ENCODE measurements at regions not wholly inside any gene's neighbourhood (a gene's known extent, or its start where the extent isn't known, plus 50 kb on each side); places are given as distances from the start of the nearest gene placed in this dataset.

DNA sequence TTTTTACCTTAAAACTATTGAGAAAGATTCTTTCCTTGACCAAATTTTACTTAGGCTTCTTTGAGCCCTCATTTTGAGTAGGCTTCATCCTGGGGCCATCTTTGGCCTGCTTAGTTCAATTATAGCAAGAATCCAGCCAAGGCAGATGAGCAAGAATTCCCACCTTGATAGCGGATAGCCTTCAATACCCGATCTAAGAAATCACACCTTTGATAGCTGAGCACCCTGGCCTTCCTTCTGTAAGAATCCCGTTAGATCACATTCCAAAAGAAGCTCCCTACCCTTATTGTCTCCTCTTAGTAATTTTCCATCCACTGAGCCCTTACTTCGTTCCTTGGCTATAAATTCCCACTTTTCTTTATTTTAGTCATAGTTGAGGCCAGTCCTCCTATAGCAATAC is 275.4 kb upstream of the ROBO1 start:
- TF ChIP-seq EP300 (IDR thresholded peaks at IDR 0.05) (no peak), POLR2AphosphoS5 (IDR thresholded peaks at IDR 0.05) (no peak), CTCF (IDR thresholded peaks at IDR 0.05) (no peak), POLR2A (IDR thresholded peaks at IDR 0.05) (no peak)

GRCh38 chr3:80040067-80040466 is 272.3 kb upstream of the ROBO1 start:
- H3K27me3 ChIP-seq: no peaks in the 10 kb centered on the region
- H3K4me1 ChIP-seq: no peaks in the 10 kb centered on the region
- no peak for TF ChIP-seq EP300 (IDR thresholded peaks at IDR 0.05)
- TF ChIP-seq POLR2AphosphoS5 (IDR thresholded peaks at IDR 0.05): no peak
- TF ChIP-seq CTCF (IDR thresholded peaks at IDR 0.05): no peak
- no peak for TF ChIP-seq POLR2A (IDR thresholded peaks at IDR 0.05)
- ATAC-seq: no peak
- no peaks in the 10 kb centered on the region for H3K36me3 ChIP-seq
- no peak overlapping the region for H3K4me3 ChIP-seq
- no peak overlapping the region for H3K27ac ChIP-seq
- WGBS, 2 donors (ENCODE audit: low coverage in 1 of 2): 30 to 63% methylated on average over 2 of the region's 2 CpGs
- H3K9me3 ChIP-seq: no peaks in the 10 kb centered on the region

More for the DNA sequence above, 275.4 kb upstream of the ROBO1 start:
- no peaks in the 10 kb centered on the region for H3K9me3 ChIP-seq
- no peak overlapping the region for H3K27ac ChIP-seq
- no peaks in the 10 kb centered on the region for H3K4me1 ChIP-seq
- no peak for ATAC-seq
- whole genome bisulfite sequencing, 2 donors (ENCODE audit: low coverage in 1 of 2): 76 to 81% methylated on average over 3 to 4 of the region's 4 CpGs
- no peak overlapping the region for H3K4me3 ChIP-seq
- no peaks in the 10 kb centered on the region for H3K36me3 ChIP-seq
- no peaks in the 10 kb centered on the region for H3K27me3 ChIP-seq

- Histone ChIP-seq H3K27ac (no peak overlapping the region), H3K36me3 (no peaks in the 10 kb centered on the region), H3K9me3 (no peaks in the 10 kb centered on the region), H3K27me3 (no peaks in the 10 kb centered on the region), H3K4me3 (no peak overlapping the region), H3K4me1 (no peaks in the 10 kb centered on the region)
- TF ChIP-seq POLR2AphosphoS5 (IDR thresholded peaks at IDR 0.05) (no peak), EP300 (IDR thresholded peaks at IDR 0.05) (no peak), POLR2A (IDR thresholded peaks at IDR 0.05) (no peak), CTCF (IDR thresholded peaks at IDR 0.05) (no peak)
- ATAC-seq: no peak
Measured at GRCh38 chr3:80036176-80036575, 268.4 kb upstream of the ROBO1 start.

DNA sequence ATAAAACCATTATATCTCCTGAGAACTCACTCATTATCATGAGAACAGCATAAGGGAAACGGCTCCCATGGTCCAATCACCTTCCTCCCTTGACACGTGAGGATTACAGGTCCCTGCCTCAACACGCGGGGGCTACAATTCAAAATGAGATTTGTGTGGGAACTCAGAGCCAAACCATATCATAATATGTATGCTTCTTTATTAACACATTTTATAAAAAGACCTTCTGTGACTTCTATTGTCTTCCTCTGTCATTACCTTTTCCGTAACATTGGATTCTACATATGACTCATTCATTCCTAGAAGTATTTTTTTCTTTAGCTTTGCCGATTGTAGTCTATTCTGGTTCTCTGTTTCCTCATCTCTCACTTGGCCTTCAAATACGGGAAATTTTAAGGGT is 267.2 kb upstream of the ROBO1 start:
- Histone ChIP-seq H3K9me3 (no peaks in the 10 kb centered on the region), H3K4me1 (no peaks in the 10 kb centered on the region), H3K27ac (no peak overlapping the region), H3K36me3 (no peaks in the 10 kb centered on the region), H3K4me3 (no peak overlapping the region), H3K27me3 (no peaks in the 10 kb centered on the region)
- 75 to 90% methylated on average over 5 to 7 of the region's 7 CpGs for WGBS, 2 donors (ENCODE audit: low coverage in 1 of 2)
- ATAC-seq: no peak
- no peak for TF ChIP-seq POLR2A (IDR thresholded peaks at IDR 0.05)
- no peak for TF ChIP-seq CTCF (IDR thresholded peaks at IDR 0.05)
- no peak for TF ChIP-seq EP300 (IDR thresholded peaks at IDR 0.05)
- TF ChIP-seq POLR2AphosphoS5 (IDR thresholded peaks at IDR 0.05): no peak

DNA sequence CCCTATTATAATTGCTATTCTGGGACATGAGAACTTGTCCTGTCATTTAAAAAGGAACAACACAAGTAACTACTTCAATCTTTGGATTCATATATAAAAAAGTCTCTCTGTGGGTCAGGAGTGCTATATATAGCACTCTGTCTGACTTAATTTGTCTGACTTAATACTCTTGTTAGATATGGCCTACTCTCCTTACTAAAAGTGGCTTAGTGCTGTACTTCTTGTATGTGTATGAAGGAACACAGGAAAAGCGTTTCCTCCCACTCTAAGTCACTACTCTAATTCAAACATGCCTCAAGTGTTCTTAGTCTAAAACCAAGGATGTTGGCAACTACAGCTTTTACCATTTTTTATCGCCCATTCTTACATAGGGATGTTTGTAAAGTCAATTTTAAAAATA is 255.2 kb upstream of the ROBO1 start:
- Histone ChIP-seq H3K9me3 (no peaks in the 10 kb centered on the region), H3K36me3 (no peaks in the 10 kb centered on the region), H3K27ac (no peak overlapping the region), H3K4me3 (no peak overlapping the region), H3K4me1 (no peaks in the 10 kb centered on the region), H3K27me3 (no peaks in the 10 kb centered on the region)
- no peak for TF ChIP-seq CTCF (IDR thresholded peaks at IDR 0.05)
- ATAC-seq: no peak
- 60 to 67% methylated on average over 2 of the region's 2 CpGs for WGBS, 2 donors (ENCODE audit: low coverage in 1 of 2)

Data from gastroesophageal sphincter (tissue), 4 donors.